ENCODE measurements at regions not wholly inside any gene's neighbourhood (a gene's known extent, or its start where the extent isn't known, plus 50 kb on each side); places are given as distances from the start of the nearest gene placed in this dataset.

DNA sequence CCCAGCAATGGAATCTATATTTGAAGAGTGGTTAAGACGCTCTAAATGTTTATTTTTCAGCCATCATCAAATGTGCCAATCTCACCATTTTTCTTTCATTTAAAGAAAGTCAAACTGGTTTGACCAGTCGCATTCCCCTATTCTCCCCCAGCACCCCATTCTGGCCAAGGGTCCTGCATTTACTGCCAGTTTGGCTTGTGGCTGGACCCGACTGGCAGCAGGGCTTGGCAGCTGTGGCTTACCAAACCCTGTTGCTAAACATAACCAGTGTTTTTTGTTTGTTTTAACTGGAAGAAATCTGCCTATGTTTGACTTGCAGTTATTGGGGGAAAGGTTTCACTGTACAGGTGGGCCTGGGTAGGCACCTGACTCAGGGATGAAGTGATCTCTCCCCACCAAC lies 116.3 kb downstream of the CYP26A1 start:
- H3K27ac ChIP-seq (ENCODE audit: low read depth, low read length, poor library complexity, severe bottlenecking) = no peak overlapping the region
- H4K20me1 ChIP-seq (ENCODE audit: insufficient read depth, low read length) = no peaks in the 10 kb centered on the region
- H2AFZ ChIP-seq (ENCODE audit: low read length) = no peak overlapping the region
- H3K36me3 ChIP-seq (ENCODE audit: insufficient read depth, low read length) = no peaks in the 10 kb centered on the region
- no TSS peak for BruUV-seq (replicated peaks)
- H3K4me1 ChIP-seq (ENCODE audit: insufficient read depth, low read length, poor library complexity, severe bottlenecking) = no peaks in the 10 kb centered on the region
- H3K9me3 ChIP-seq (ENCODE audit: low read length) = no peaks in the 10 kb centered on the region
- H3K4me3 ChIP-seq (ENCODE audit: low read depth, low read length, poor library complexity, severe bottlenecking) = no peak overlapping the region
- ChIA-PET CTCF (ENCODE audit: unreplicated experiment) (no interaction called here), POLR2A (no interaction called here)
- TF ChIP-seq EZH2phosphoT487 (IDR thresholded peaks at IDR 0.05; ENCODE audit: borderline replicate concordance, low read depth, low read length) = no peak
- TF ChIP-seq, protein P1, sequence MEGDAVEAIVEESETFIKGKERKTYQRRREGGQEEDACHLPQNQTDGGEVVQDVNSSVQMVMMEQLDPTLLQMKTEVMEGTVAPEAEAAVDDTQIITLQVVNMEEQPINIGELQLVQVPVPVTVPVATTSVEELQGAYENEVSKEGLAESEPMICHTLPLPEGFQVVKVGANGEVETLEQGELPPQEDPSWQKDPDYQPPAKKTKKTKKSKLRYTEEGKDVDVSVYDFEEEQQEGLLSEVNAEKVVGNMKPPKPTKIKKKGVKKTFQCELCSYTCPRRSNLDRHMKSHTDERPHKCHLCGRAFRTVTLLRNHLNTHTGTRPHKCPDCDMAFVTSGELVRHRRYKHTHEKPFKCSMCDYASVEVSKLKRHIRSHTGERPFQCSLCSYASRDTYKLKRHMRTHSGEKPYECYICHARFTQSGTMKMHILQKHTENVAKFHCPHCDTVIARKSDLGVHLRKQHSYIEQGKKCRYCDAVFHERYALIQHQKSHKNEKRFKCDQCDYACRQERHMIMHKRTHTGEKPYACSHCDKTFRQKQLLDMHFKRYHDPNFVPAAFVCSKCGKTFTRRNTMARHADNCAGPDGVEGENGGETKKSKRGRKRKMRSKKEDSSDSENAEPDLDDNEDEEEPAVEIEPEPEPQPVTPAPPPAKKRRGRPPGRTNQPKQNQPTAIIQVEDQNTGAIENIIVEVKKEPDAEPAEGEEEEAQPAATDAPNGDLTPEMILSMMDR (conservative IDR thresholded peaks at IDR 0.05; ENCODE audit: low read length) = no peak
- H3K9me2 ChIP-seq (ENCODE audit: insufficient read depth, low read length) = 0 out of 2 replicates have a peak, but pooled peaks cover 3% of the 10 kb centered on the region
- intact Hi-C loops (cut with micrococcal nuclease; ENCODE audit: unreplicated experiment) = no loop called here
- H3K4me2 ChIP-seq (ENCODE audit: low read length) = no peak overlapping the region
- no peaks in the 10 kb centered on the region for H3K79me2 ChIP-seq (ENCODE audit: insufficient read depth, low read depth, low read length)
- DNase-seq (ENCODE audit: low spot score) = no peak

DNA sequence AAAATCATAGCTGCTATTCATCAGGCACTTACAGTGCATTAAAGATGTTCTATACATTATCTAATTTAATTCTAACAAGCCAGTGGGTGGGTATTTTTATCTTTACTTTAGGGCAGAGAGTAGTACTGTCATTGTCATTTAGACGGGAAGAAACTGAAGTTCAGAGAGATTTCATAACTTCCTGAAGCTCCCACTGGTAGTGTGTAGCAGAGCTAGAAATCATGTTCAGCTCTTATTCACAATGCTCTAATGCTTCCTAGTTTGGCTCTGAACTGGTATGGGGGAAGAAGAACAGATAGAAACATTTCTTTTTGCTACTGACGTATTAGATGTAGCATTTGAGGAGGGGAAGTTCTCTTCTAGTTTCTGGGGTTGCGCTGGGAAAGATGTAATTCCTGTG lies 116.7 kb downstream of the CYP26A1 start:
- Histone ChIP-seq H2AFZ (ENCODE audit: low read length) (no peak overlapping the region), H3K4me1 (ENCODE audit: insufficient read depth, low read length, poor library complexity, severe bottlenecking) (no peaks in the 10 kb centered on the region), H3K36me3 (ENCODE audit: insufficient read depth, low read length) (no peaks in the 10 kb centered on the region), H3K4me2 (ENCODE audit: low read length) (no peak overlapping the region), H3K9me3 (ENCODE audit: low read length) (no peaks in the 10 kb centered on the region), H3K79me2 (ENCODE audit: insufficient read depth, low read depth, low read length) (no peaks in the 10 kb centered on the region), H3K27ac (ENCODE audit: low read depth, low read length, poor library complexity, severe bottlenecking) (no peak overlapping the region), H3K4me3 (ENCODE audit: low read depth, low read length, poor library complexity, severe bottlenecking) (no peak overlapping the region), H3K9me2 (ENCODE audit: insufficient read depth, low read length) (0 out of 2 replicates have a peak, but pooled peaks cover 3% of the 10 kb centered on the region), H4K20me1 (ENCODE audit: insufficient read depth, low read length) (no peaks in the 10 kb centered on the region)
- ChIA-PET CTCF (ENCODE audit: unreplicated experiment) (no interaction called here), POLR2A (no interaction called here)
- no peak for DNase-seq (ENCODE audit: low spot score)
- BruUV-seq (replicated peaks) = no TSS peak
- TF ChIP-seq, protein P1 (conservative IDR thresholded peaks at IDR 0.05; ENCODE audit: low read length) = no peak
- no peak for TF ChIP-seq EZH2phosphoT487 (IDR thresholded peaks at IDR 0.05; ENCODE audit: borderline replicate concordance, low read depth, low read length)
- intact Hi-C loops (cut with micrococcal nuclease; ENCODE audit: unreplicated experiment) = no loop called here

DNA sequence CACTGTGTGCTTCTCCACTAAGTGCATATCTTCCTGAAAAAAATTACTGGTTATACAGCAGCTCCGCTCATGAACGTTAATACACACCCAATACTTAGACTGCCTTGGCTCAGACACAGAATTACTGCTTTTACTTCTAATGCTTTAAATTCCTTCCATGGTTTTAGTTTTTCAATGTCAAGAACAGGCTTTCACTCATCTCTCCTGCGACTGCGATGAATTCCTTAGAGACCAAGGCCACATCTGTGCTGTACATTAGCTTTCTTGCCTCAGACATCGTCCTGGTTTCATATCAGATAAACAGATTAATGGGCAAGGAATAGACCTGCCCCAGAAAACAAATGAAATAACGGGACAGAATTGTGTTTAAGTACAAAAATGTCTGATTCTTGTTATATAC lies 120.2 kb downstream of the CYP26A1 start:
- DNase-seq (ENCODE audit: low spot score) = no peak
- Histone ChIP-seq H3K27ac (ENCODE audit: low read depth, low read length, poor library complexity, severe bottlenecking) (no peak overlapping the region), H3K4me2 (ENCODE audit: low read length) (no peak overlapping the region), H3K9me2 (ENCODE audit: insufficient read depth, low read length) (no peaks in the 10 kb centered on the region), H3K4me3 (ENCODE audit: low read depth, low read length, poor library complexity, severe bottlenecking) (no peak overlapping the region), H4K20me1 (ENCODE audit: insufficient read depth, low read length) (no peaks in the 10 kb centered on the region), H3K36me3 (ENCODE audit: insufficient read depth, low read length) (no peaks in the 10 kb centered on the region), H3K9me3 (ENCODE audit: low read length) (no peaks in the 10 kb centered on the region), H3K79me2 (ENCODE audit: insufficient read depth, low read depth, low read length) (no peaks in the 10 kb centered on the region), H2AFZ (ENCODE audit: low read length) (no peak overlapping the region), H3K4me1 (ENCODE audit: insufficient read depth, low read length, poor library complexity, severe bottlenecking) (no peaks in the 10 kb centered on the region)
- ChIA-PET POLR2A (no interaction called here), CTCF (ENCODE audit: unreplicated experiment) (no interaction called here)
- intact Hi-C loops (cut with micrococcal nuclease; ENCODE audit: unreplicated experiment) = no loop called here
- BruUV-seq (replicated peaks) = no TSS peak
- TF ChIP-seq, protein P1 (conservative IDR thresholded peaks at IDR 0.05; ENCODE audit: low read length) = no peak
- TF ChIP-seq EZH2phosphoT487 (IDR thresholded peaks at IDR 0.05; ENCODE audit: borderline replicate concordance, low read depth, low read length) = no peak

All from OCI-LY7 (cell line).